ENCODE measurements at regions not wholly inside any gene's neighbourhood (a gene's known extent, or its start where the extent isn't known, plus 50 kb on each side); places are given as distances from the start of the nearest gene placed in this dataset.

DNA sequence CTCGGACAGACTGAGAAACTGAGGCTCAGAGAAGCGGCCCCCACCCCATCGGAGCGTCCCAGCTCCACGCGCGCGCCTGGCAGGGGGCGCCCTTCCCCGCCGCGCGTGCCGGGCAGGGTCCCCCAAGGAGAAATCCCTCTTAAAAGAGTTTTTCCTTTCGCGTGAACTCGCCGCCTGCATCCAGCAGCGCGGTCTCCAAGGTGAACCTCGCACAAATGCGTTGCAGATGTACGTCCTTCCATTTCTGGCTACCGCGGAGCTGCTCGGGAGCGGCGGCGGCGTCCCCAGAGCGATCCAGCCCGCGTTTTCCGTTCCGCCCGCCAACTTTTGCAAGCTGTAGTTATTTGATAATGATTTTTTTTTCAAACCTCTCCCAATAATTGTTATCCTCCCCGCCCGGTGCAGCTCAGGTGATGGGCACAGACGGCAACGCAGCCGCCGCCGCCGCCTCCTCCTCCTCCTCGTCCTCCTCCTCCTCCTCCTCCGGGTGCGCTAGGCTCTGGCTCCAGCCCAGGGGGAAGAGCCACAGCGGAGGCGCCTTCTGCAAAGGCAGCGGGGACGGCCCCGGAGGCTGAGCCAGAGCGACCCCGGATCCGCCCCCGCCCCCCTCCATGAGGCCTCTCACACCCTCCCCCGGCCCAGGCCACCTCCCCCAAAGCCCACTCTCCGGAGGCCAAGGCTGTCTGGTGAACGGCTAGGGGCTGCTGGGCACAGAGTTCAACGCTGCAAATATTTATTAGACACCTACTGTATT lies 74.0 kb upstream of the CUX1 start:
- DNase-seq (ENCODE audit: low spot score) (no peak), ATAC-seq (ENCODE audit: low FRiP score) (peak; percentile 66)
- TF ChIP-seq, protein P1, sequence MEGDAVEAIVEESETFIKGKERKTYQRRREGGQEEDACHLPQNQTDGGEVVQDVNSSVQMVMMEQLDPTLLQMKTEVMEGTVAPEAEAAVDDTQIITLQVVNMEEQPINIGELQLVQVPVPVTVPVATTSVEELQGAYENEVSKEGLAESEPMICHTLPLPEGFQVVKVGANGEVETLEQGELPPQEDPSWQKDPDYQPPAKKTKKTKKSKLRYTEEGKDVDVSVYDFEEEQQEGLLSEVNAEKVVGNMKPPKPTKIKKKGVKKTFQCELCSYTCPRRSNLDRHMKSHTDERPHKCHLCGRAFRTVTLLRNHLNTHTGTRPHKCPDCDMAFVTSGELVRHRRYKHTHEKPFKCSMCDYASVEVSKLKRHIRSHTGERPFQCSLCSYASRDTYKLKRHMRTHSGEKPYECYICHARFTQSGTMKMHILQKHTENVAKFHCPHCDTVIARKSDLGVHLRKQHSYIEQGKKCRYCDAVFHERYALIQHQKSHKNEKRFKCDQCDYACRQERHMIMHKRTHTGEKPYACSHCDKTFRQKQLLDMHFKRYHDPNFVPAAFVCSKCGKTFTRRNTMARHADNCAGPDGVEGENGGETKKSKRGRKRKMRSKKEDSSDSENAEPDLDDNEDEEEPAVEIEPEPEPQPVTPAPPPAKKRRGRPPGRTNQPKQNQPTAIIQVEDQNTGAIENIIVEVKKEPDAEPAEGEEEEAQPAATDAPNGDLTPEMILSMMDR (IDR thresholded peaks at IDR 0.05), result peak in 1 of 3 donors; percentile 15

DNA sequence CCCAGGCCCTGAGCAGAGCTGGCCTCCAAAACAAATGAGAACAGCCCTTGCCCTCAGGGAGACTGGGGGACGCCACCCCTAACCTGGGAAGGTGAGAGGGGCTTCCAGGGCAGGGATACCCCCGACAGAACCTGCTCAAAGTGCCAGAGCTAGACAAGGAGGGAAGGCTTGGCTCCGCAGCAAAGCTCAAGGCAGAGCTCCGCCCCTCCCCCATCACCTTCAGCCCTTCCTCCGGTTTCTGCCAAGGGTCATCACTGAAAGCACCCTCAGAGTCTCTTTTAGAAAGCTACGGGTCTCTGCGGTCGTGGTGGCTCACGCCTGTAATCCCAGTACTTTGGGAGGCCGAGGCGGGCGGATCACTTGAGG lies 73.4 kb upstream of the CUX1 start:
- ATAC-seq (ENCODE audit: low FRiP score), result no peak
- TF ChIP-seq, protein P1 (IDR thresholded peaks at IDR 0.05), result no peak
- no peak for DNase-seq (ENCODE audit: low spot score)

DNA sequence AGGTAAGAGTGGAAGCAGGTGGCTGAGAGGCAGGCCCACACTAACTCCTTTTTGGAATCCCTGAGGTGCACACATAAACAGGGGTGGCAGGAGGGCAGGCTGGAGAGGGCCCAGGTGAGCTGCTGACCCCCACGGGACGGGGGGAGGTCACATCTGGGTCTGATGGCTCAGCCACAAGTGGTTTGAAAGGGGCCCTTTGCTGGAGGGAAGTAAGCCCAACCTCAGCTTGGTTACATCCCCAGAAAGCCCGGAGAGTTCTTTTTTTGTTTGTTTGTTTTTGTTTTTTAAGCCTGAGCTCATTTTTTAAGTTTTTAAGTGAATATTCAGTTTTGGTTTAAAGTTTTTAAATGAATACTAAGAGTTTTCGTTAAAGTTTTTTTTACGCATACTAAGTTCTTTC lies 72.8 kb upstream of the CUX1 start:
- ATAC-seq (ENCODE audit: low FRiP score) (no peak), DNase-seq (ENCODE audit: low spot score) (no peak)
- TF ChIP-seq, protein P1 (IDR thresholded peaks at IDR 0.05), result no peak

DNA sequence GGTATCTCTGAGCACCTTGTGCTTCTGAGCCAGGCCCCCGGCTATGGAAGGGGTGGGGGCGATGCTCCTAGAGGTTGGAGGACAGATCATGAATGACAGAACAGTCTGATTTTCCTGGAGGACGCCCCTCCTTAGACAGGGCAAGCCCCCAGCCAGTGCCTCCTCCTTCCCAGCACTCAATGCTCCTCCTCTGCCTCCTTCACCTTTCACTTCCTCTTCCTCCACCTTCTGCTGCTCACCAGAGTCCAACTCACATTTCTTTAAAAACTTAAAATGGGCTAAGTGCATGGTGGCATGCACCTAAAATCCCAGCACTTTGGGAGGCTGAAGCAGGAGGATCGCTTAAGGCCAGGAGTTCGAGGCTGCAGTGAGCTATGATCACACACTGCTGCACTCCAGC lies 71.1 kb upstream of the CUX1 start:
- ATAC-seq (ENCODE audit: low FRiP score) (no peak), DNase-seq (ENCODE audit: low spot score) (no peak)
- TF ChIP-seq, protein P1 (IDR thresholded peaks at IDR 0.05), result no peak

DNA sequence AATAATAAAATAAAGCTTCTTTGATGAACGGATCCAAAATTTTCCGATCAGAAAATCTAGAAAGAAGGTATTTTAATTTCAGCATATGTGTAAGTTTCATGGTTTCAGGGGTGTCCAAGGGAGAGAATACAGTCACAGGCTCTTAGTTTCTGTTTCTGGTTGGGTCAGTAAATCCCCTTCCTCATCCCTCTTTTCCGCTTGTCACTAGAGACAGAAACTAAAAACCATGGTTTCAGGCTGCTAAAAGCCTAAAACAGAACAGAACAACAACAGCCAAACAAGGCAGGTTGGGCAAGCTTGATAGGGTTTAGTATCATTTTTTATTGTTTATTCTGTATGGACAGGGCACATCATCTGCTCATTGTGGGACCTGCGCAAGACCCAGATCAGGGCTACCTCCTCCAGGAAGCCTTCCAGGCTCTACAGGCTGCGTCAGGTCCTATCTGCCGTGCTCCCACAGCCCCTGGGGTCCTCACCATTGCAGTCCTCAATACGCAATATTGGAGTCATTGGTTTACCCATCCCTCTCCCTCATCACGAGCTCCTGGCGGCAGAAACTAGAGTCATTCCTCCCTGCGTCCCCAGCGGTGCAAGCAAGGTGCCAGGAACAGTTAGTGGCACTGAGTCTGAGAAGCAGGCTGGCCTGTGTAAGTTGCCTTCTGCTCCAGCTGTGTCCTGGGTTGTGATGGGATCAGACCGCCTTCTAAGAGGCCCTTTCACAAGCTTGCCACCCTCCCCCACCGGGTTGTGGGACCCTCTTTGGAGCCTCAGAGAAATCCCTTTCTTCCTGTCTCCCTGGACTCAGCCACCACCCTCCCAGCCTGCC lies 70.2 kb upstream of the CUX1 start:
- DNase-seq (ENCODE audit: low spot score), result no peak
- ATAC-seq (ENCODE audit: low FRiP score), result no peak
- TF ChIP-seq, protein P1 (IDR thresholded peaks at IDR 0.05), result no peak

DNA sequence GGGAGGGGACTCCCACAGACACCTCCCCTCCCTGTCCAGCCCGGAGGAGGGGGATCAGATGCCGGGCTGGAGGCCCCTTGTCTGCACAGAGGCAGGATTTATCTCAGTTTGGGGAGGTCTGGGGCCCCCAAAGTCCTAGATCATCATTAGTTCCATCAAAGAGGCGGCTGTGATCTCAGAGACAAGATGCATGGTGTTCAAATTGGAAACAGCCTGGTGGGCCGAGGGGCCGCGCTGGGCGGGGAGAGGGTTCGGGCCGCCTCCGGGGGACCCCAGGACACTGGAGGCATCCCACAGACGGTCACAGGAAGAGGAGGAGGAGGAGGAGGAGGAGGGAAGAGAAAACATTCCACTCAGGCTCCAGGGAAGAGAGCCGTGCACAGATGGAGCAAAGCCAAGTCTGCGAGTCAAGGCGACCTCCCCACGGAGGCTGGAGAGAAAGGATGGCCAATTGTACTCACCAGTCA lies 69.5 kb upstream of the CUX1 start:
- ATAC-seq (ENCODE audit: low FRiP score), result no peak
- no peak for DNase-seq (ENCODE audit: low spot score)
- TF ChIP-seq, protein P1 (IDR thresholded peaks at IDR 0.05), result no peak
